Loucy (cell line): ENCODE measurements at regions not wholly inside any gene's neighbourhood (a gene's known extent, or its start where the extent isn't known, plus 50 kb on each side); places are given as distances from the start of the nearest gene placed in this dataset.

ENCODE experiments used
- H2AFZ ChIP-seq: fragments of 200-600 bp; sonication (generic); 2 replicates; pipeline ENCODE4 v1.6.0; 2016; ENCODE audit warnings: antibody characterized with exemption, mild to moderate bottlenecking, low read length, moderate library complexity
- H3F3A ChIP-seq: fragments of 200-600 bp; 2 replicates; pipeline ENCODE4 v1.6.0; 2016; ENCODE audit warnings: antibody characterized with exemption, low read depth, mild to moderate bottlenecking
- H3K27me3 ChIP-seq: fragments of 200-600 bp; sonication (generic); 2 replicates; pipeline ENCODE4 v1.6.1; 2014; ENCODE audit warnings: low read length, mild to moderate bottlenecking; ENCODE audit not compliant: insufficient read depth, poor library complexity, severe bottlenecking
- H3K36me3 ChIP-seq: fragments of 200-600 bp; sonication (generic); 2 replicates; pipeline ENCODE4 v1.6.1; 2016; ENCODE audit warnings: low read length; ENCODE audit not compliant: insufficient read depth
- H3K4me1 ChIP-seq: fragments of 200-600 bp; sonication (generic); 2 replicates; pipeline ENCODE4 v1.5.1; 2014; ENCODE audit warnings: low read length, mild to moderate bottlenecking; ENCODE audit not compliant: insufficient read depth, poor library complexity, severe bottlenecking
- H3K4me2 ChIP-seq: fragments of 200-600 bp; sonication (generic); 2 replicates; pipeline ENCODE4 v1.6.0; 2014; ENCODE audit warnings: antibody characterized with exemption, low read length, low read depth, mild to moderate bottlenecking; ENCODE audit not compliant: poor library complexity, severe bottlenecking
- H3K4me3 ChIP-seq: fragments of 200-600 bp; sonication (generic); 2 replicates; pipeline ENCODE4 v1.5.1; 2014; ENCODE audit warnings: low read length, mild to moderate bottlenecking, mixed read lengths; ENCODE audit not compliant: poor library complexity, severe bottlenecking
- H3K79me2 ChIP-seq: fragments of 200-600 bp; sonication (generic); 2 replicates; pipeline ENCODE4 v1.6.1; 2014; ENCODE audit warnings: low read length; ENCODE audit not compliant: insufficient read depth
- H3K9ac ChIP-seq: fragments of 200-600 bp; sonication (generic); 2 replicates; pipeline ENCODE4 v1.6.0; 2014; ENCODE audit warnings: mild to moderate bottlenecking, low read depth, low read length, moderate library complexity; ENCODE audit not compliant: poor library complexity, severe bottlenecking
- H3K9me2 ChIP-seq: fragments of 200-600 bp; sonication (generic); replicated peaks from 2 replicates; pipeline ENCODE4 v1.6.1; 2016; ENCODE audit warnings: low read depth, low read length, mixed read lengths
- H3K9me3 ChIP-seq: fragments of 200-600 bp; sonication (generic); 2 replicates; pipeline ENCODE4 v1.6.1; 2014; ENCODE audit warnings: mild to moderate bottlenecking, antibody characterized with exemption, low read length, low read depth; ENCODE audit not compliant: insufficient read depth
- H4K20me1 ChIP-seq: fragments of 200-600 bp; sonication (generic); 2 replicates; pipeline ENCODE4 v1.6.0; 2014; ENCODE audit warnings: antibody characterized with exemption, low read length, mild to moderate bottlenecking; ENCODE audit not compliant: insufficient read depth, poor library complexity, severe bottlenecking
- CTCF ChIP-seq: fragments of 200-600 bp; sonication (generic); conservative IDR thresholded peaks from 2 replicates; pipeline ENCODE4 v1.5.1; 2014; ENCODE audit warnings: mild to moderate bottlenecking, antibody characterized with exemption, low read length
- EZH2phosphoT487 ChIP-seq: fragments of 200-600 bp; IDR thresholded peaks from 2 replicates; pipeline ENCODE4 v1.6.1; 2018; ENCODE audit warnings: antibody characterized with exemption, mild to moderate bottlenecking, moderate library complexity, borderline replicate concordance

GRCh38 chrX:83446355-83446754 lies 61.7 kb upstream of the POU3F4 start:
- no peak overlapping the region for H3K9ac ChIP-seq
- no peak overlapping the region for H2AFZ ChIP-seq
- no peak overlapping the region for H3K4me2 ChIP-seq
- H3K79me2 ChIP-seq = no peaks in the 10 kb centered on the region
- H3K4me3 ChIP-seq = no peak overlapping the region
- no peaks in the 10 kb centered on the region for H3K36me3 ChIP-seq
- H3K4me1 ChIP-seq = no peaks in the 10 kb centered on the region
- H3F3A ChIP-seq = no peaks in the 10 kb centered on the region
- H3K9me2 ChIP-seq = no peaks in the 10 kb centered on the region
- H3K27me3 ChIP-seq = no peaks in the 10 kb centered on the region
- H4K20me1 ChIP-seq = no peaks in the 10 kb centered on the region
- no peak for TF ChIP-seq CTCF
- no peak for TF ChIP-seq EZH2phosphoT487
- no peaks in the 10 kb centered on the region for H3K9me3 ChIP-seq
